ENCODE measurements at regions not wholly inside any gene's neighbourhood (a gene's known extent, or its start where the extent isn't known, plus 50 kb on each side); places are given as distances from the start of the nearest gene placed in this dataset.

- no peak for TF ChIP-seq POLR2AphosphoS5 (IDR thresholded peaks at IDR 0.05; ENCODE audit: borderline replicate concordance, low read depth, low read length)
- no peak for TF ChIP-seq EZH2 (IDR thresholded peaks at IDR 0.05)
Observed at GRCh38 chr4:83728191-83728590, 192.3 kb downstream of the GPAT3 start.
